ENCODE measurements at regions not wholly inside any gene's neighbourhood (a gene's known extent, or its start where the extent isn't known, plus 50 kb on each side); places are given as distances from the start of the nearest gene placed in this dataset.

DNA sequence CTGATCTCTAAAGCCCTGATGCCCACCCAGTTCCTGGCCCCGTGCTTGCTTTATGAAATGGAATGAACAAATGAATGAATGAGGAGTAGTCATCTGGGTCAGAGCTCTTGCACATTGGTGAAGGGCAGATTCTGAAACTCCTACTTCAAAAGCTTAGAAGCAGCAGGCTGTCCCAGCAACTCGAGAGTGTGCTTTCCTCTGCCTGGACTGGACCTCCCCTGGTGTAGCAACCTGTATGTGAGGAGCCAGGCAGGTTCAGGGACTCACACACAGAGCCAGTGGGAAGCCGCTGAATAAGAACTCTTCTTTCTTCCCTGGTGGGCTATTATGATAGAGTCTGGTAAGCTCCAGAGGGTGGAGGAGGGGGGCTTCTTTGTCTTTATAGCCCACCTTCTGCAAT, 396.4 kb downstream of the CDK5RAP2 start:
- no TSS peak for BruUV-seq (replicated peaks)
- H3K4me2 ChIP-seq (ENCODE audit: low read length) = peak overlapping the region; percentile 50
- TF ChIP-seq EZH2phosphoT487 (IDR thresholded peaks at IDR 0.05; ENCODE audit: borderline replicate concordance, low read depth, low read length) = no peak
- TF ChIP-seq, protein P1, sequence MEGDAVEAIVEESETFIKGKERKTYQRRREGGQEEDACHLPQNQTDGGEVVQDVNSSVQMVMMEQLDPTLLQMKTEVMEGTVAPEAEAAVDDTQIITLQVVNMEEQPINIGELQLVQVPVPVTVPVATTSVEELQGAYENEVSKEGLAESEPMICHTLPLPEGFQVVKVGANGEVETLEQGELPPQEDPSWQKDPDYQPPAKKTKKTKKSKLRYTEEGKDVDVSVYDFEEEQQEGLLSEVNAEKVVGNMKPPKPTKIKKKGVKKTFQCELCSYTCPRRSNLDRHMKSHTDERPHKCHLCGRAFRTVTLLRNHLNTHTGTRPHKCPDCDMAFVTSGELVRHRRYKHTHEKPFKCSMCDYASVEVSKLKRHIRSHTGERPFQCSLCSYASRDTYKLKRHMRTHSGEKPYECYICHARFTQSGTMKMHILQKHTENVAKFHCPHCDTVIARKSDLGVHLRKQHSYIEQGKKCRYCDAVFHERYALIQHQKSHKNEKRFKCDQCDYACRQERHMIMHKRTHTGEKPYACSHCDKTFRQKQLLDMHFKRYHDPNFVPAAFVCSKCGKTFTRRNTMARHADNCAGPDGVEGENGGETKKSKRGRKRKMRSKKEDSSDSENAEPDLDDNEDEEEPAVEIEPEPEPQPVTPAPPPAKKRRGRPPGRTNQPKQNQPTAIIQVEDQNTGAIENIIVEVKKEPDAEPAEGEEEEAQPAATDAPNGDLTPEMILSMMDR (conservative IDR thresholded peaks at IDR 0.05; ENCODE audit: low read length) = no peak
- no peaks in the 10 kb centered on the region for H3K9me3 ChIP-seq (ENCODE audit: low read length)
- H3K9me2 ChIP-seq (ENCODE audit: insufficient read depth, low read length) = no peaks in the 10 kb centered on the region
- POLR2A ChIA-PET = interaction anchor here (0.7 kb wide), 1 partner anchor 103 kb away, joined by 3 read pairs; no protein-coding TSS in a partner anchor
- peaks cover 37% of the 10 kb centered on the region for H3K4me1 ChIP-seq (ENCODE audit: insufficient read depth, low read length, poor library complexity, severe bottlenecking)
- no peaks in the 10 kb centered on the region for H4K20me1 ChIP-seq (ENCODE audit: insufficient read depth, low read length)
- H3K79me2 ChIP-seq (ENCODE audit: insufficient read depth, low read depth, low read length) = no peaks in the 10 kb centered on the region
- H3K36me3 ChIP-seq (ENCODE audit: insufficient read depth, low read length) = no peaks in the 10 kb centered on the region
- DNase-seq (ENCODE audit: low spot score) = peak; percentile 12
- H3K4me3 ChIP-seq (ENCODE audit: low read depth, low read length, poor library complexity, severe bottlenecking) = no peak overlapping the region
- intact Hi-C loops (cut with micrococcal nuclease; ENCODE audit: unreplicated experiment) = no loop called here
- CTCF ChIA-PET (ENCODE audit: unreplicated experiment) = no interaction called here
- peak overlapping the region; percentile 18; the same call in 1 of the 2 replicates for H2AFZ ChIP-seq (ENCODE audit: low read length)
- peak overlapping the region; percentile 66 for H3K27ac ChIP-seq (ENCODE audit: low read depth, low read length, poor library complexity, severe bottlenecking)

DNA sequence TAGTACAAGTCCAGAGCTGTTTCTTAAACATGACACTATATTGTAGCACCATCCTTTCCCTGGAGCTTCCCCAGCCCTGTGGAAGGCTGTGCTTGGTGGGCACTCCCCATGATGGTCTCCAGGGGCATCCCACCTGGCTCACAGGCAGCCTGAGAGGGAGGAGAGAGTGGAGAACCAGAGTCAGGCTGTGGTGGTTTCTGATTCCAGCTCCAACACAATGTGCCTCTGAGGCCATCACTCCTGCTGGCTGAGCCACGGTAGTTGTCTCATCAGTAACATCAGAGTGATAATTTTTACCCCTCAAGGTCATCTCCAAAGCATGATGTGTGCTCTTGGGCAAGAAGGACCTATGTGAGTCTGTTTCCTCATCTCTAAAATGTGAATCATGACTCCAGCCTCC, 398.0 kb downstream of the CDK5RAP2 start:
- Histone ChIP-seq H3K36me3 (ENCODE audit: insufficient read depth, low read length) (no peaks in the 10 kb centered on the region), H3K9me3 (ENCODE audit: low read length) (no peaks in the 10 kb centered on the region), H3K27ac (ENCODE audit: low read depth, low read length, poor library complexity, severe bottlenecking) (no peak overlapping the region), H3K4me3 (ENCODE audit: low read depth, low read length, poor library complexity, severe bottlenecking) (no peak overlapping the region), H3K9me2 (ENCODE audit: insufficient read depth, low read length) (no peaks in the 10 kb centered on the region), H3K79me2 (ENCODE audit: insufficient read depth, low read depth, low read length) (no peaks in the 10 kb centered on the region), H3K4me2 (ENCODE audit: low read length) (no peak overlapping the region), H2AFZ (ENCODE audit: low read length) (no peak overlapping the region), H3K4me1 (ENCODE audit: insufficient read depth, low read length, poor library complexity, severe bottlenecking) (peaks cover 35% of the 10 kb centered on the region), H4K20me1 (ENCODE audit: insufficient read depth, low read length) (no peaks in the 10 kb centered on the region)
- TF ChIP-seq, protein P1 (conservative IDR thresholded peaks at IDR 0.05; ENCODE audit: low read length) = no peak
- no peak for TF ChIP-seq EZH2phosphoT487 (IDR thresholded peaks at IDR 0.05; ENCODE audit: borderline replicate concordance, low read depth, low read length)
- no TSS peak for BruUV-seq (replicated peaks)
- intact Hi-C loops (cut with micrococcal nuclease; ENCODE audit: unreplicated experiment) = no loop called here
- no peak for DNase-seq (ENCODE audit: low spot score)
- ChIA-PET CTCF (ENCODE audit: unreplicated experiment) (no interaction called here), POLR2A (no interaction called here)

DNA sequence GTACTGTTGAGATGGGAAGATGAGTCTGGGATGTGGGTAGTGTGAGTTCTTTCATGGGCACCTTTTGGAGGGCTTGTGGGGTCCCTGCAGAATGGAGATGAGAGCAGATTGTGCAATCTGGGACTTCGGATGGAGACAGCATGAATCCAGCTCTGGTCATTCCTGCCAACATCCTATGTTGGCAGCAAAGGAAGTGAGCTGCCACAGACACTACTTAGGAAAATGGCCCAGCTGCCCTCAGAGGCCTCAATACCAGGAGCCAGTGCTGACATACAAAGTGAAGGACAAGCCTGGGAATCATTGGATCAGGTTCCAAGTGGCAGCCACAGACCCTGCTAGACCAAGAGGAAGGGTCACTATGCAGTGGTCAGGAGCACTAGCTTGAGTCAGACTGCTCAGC, 402.8 kb downstream of the CDK5RAP2 start:
- BruUV-seq (replicated peaks) = no TSS peak
- DNase-seq (ENCODE audit: low spot score) = no peak
- no peak overlapping the region for H2AFZ ChIP-seq (ENCODE audit: low read length)
- intact Hi-C loops (cut with micrococcal nuclease; ENCODE audit: unreplicated experiment) = no loop called here
- CTCF ChIA-PET (ENCODE audit: unreplicated experiment) = no interaction called here
- no peak overlapping the region for H3K27ac ChIP-seq (ENCODE audit: low read depth, low read length, poor library complexity, severe bottlenecking)
- no peaks in the 10 kb centered on the region for H3K36me3 ChIP-seq (ENCODE audit: insufficient read depth, low read length)
- POLR2A ChIA-PET = no interaction called here
- H3K9me3 ChIP-seq (ENCODE audit: low read length) = no peaks in the 10 kb centered on the region
- no peak overlapping the region for H3K4me2 ChIP-seq (ENCODE audit: low read length)
- TF ChIP-seq, protein P1 (conservative IDR thresholded peaks at IDR 0.05; ENCODE audit: low read length) = no peak
- TF ChIP-seq EZH2phosphoT487 (IDR thresholded peaks at IDR 0.05; ENCODE audit: borderline replicate concordance, low read depth, low read length) = no peak
- H4K20me1 ChIP-seq (ENCODE audit: insufficient read depth, low read length) = no peaks in the 10 kb centered on the region
- H3K4me3 ChIP-seq (ENCODE audit: low read depth, low read length, poor library complexity, severe bottlenecking) = no peak overlapping the region
- H3K9me2 ChIP-seq (ENCODE audit: insufficient read depth, low read length) = no peaks in the 10 kb centered on the region
- H3K79me2 ChIP-seq (ENCODE audit: insufficient read depth, low read depth, low read length) = no peaks in the 10 kb centered on the region
- H3K4me1 ChIP-seq (ENCODE audit: insufficient read depth, low read length, poor library complexity, severe bottlenecking) = no peaks in the 10 kb centered on the region

Measured in OCI-LY7 (cell line).